ENCODE measurements at regions not wholly inside any gene's neighbourhood (a gene's known extent, or its start where the extent isn't known, plus 50 kb on each side); places are given as distances from the start of the nearest gene placed in this dataset.

DNA sequence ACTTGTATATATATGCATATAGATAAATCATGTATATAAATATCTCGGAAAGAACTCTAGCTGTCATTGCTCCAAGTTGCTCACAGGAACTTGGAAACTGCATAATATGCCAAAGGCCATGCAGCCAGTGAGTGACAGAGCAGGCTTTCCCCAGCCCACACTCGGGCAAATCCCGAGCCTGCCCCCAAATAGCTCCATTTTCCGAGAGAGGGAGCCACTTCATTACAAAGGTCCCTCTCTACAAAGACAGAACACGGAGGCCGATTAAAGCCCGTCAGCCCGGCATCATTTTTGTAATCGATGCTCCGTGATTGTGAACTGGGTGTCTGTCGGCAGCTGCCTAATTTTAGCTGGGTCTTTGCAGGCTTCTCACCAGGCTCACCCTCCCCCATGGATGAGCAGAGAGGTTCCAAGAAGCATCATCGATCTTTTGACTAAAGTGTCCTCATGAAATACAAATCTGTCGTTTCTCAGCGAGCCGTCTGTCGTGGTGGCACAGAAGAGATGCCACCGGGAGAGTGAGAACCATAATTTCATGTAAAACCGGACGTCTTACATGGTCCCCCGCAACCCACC lies 663.9 kb downstream of the PTPRU start:
- no peak overlapping the region for H3K4me3 ChIP-seq (ENCODE audit: low read length)
- no peaks in the 10 kb centered on the region for H3K36me3 ChIP-seq (ENCODE audit: control insufficient read depth, low read length)
- no peaks in the 10 kb centered on the region for H3K9me2 ChIP-seq (replicated peaks; ENCODE audit: control insufficient read depth, low read length)
- H3K27me3 ChIP-seq (ENCODE audit: control insufficient read depth, low read length), result peaks cover 7% of the 10 kb centered on the region
- H3F3A ChIP-seq (ENCODE audit: control insufficient read depth, insufficient read depth), result no peaks in the 10 kb centered on the region
- TF ChIP-seq, protein P1, sequence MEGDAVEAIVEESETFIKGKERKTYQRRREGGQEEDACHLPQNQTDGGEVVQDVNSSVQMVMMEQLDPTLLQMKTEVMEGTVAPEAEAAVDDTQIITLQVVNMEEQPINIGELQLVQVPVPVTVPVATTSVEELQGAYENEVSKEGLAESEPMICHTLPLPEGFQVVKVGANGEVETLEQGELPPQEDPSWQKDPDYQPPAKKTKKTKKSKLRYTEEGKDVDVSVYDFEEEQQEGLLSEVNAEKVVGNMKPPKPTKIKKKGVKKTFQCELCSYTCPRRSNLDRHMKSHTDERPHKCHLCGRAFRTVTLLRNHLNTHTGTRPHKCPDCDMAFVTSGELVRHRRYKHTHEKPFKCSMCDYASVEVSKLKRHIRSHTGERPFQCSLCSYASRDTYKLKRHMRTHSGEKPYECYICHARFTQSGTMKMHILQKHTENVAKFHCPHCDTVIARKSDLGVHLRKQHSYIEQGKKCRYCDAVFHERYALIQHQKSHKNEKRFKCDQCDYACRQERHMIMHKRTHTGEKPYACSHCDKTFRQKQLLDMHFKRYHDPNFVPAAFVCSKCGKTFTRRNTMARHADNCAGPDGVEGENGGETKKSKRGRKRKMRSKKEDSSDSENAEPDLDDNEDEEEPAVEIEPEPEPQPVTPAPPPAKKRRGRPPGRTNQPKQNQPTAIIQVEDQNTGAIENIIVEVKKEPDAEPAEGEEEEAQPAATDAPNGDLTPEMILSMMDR (IDR thresholded peaks at IDR 0.05; ENCODE audit: low read depth, low read length, poor library complexity, severe bottlenecking), result no peak
- TF ChIP-seq EZH2phosphoT487 (IDR thresholded peaks at IDR 0.05; ENCODE audit: borderline replicate concordance, low read length), result no peak
- no peaks in the 10 kb centered on the region for H3K79me2 ChIP-seq (ENCODE audit: control insufficient read depth, low read length)
- no peak overlapping the region for H3K27ac ChIP-seq (ENCODE audit: low read depth, low read length)
- no peaks in the 10 kb centered on the region for H4K20me1 ChIP-seq (ENCODE audit: control insufficient read depth, insufficient read depth, low read depth, low read length)
- no peaks in the 10 kb centered on the region for H3K4me1 ChIP-seq (ENCODE audit: control insufficient read depth, low read length)
- no peak overlapping the region for H3K4me2 ChIP-seq (ENCODE audit: low read length)
- H3K9me3 ChIP-seq (ENCODE audit: control insufficient read depth, insufficient read depth, low read length), result no peaks in the 10 kb centered on the region

DNA sequence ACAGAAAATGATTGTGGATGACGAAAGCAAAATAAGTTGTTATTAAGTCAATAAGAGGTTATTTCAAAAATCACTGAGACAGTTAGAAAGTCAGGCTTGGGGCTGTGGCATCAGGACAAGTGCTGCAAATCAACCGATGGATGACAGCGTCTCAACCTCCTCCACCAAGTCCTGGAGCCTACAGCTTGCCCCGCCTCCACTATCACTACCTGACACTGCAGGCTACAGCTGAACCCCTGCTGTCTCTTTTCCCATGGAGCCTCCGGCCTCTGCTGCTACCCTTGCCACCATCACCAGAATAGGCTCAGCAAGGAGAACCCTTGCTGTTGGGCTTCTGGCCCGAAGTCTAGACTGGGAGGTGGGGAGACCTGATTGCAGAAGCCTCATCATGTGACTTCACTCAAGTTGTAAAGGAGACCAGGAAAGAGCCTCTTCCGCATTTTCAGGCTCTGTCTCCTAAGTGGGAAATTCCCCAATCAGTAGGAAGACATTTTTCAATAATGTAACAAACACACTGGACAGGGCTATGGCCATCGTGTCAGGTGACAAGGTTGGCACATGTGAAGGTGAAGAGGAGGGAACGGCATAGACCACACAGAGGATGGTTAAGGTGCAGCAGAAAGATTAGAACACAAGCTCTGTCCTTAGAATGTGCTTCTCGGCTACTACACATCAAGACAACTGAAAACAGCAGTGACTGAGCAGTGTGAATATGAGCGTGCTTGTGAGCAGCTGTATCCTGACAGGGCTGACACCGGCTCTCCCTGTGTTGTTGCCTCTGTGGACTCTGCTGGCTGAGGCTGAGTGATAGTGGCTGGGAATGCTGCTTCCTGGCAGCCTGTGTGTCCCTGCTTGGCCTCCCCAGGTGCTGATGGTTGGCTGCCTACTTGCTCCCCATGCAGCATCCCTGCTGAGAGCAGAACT lies 660.7 kb downstream of the PTPRU start:
- Histone ChIP-seq H3K9me2 (replicated peaks; ENCODE audit: control insufficient read depth, low read length) (no peaks in the 10 kb centered on the region), H3K4me1 (ENCODE audit: control insufficient read depth, low read length) (no peaks in the 10 kb centered on the region), H3K79me2 (ENCODE audit: control insufficient read depth, low read length) (no peaks in the 10 kb centered on the region), H4K20me1 (ENCODE audit: control insufficient read depth, insufficient read depth, low read depth, low read length) (no peaks in the 10 kb centered on the region), H3K9me3 (ENCODE audit: control insufficient read depth, insufficient read depth, low read length) (no peaks in the 10 kb centered on the region), H3K36me3 (ENCODE audit: control insufficient read depth, low read length) (no peaks in the 10 kb centered on the region), H3K4me2 (ENCODE audit: low read length) (no peak overlapping the region), H3K27me3 (ENCODE audit: control insufficient read depth, low read length) (peaks cover 7% of the 10 kb centered on the region), H3K27ac (ENCODE audit: low read depth, low read length) (no peak overlapping the region), H3F3A (ENCODE audit: control insufficient read depth, insufficient read depth) (no peaks in the 10 kb centered on the region), H3K4me3 (ENCODE audit: low read length) (no peak overlapping the region)
- TF ChIP-seq, protein P1 (IDR thresholded peaks at IDR 0.05; ENCODE audit: low read depth, low read length, poor library complexity, severe bottlenecking), result no peak
- no peak for TF ChIP-seq EZH2phosphoT487 (IDR thresholded peaks at IDR 0.05; ENCODE audit: borderline replicate concordance, low read length)

DNA sequence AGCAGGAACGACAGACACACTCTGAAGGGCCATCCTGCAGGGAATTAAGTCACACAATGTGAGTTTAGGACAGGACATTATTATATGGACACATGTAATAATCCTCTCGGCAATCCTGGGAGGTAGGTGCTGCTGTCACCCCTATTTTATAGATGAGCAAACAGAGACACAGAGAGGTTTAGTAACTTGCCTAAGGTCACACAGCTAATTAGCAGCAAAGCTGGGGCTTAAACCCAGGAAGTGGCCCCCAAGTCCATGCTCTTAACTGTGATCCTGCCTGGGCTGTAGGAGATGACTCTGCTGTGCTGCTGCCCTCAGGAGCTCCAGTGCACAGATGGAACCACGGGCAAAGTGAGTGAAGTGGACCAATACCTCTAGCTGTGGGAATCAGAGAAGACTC lies 660.0 kb downstream of the PTPRU start:
- Histone ChIP-seq H3K27ac (ENCODE audit: low read depth, low read length) (no peak overlapping the region), H3K4me1 (ENCODE audit: control insufficient read depth, low read length) (no peaks in the 10 kb centered on the region), H4K20me1 (ENCODE audit: control insufficient read depth, insufficient read depth, low read depth, low read length) (no peaks in the 10 kb centered on the region), H3F3A (ENCODE audit: control insufficient read depth, insufficient read depth) (no peaks in the 10 kb centered on the region), H3K79me2 (ENCODE audit: control insufficient read depth, low read length) (no peaks in the 10 kb centered on the region), H3K4me2 (ENCODE audit: low read length) (no peak overlapping the region), H3K27me3 (ENCODE audit: control insufficient read depth, low read length) (peaks cover 7% of the 10 kb centered on the region), H3K4me3 (ENCODE audit: low read length) (no peak overlapping the region), H3K9me2 (replicated peaks; ENCODE audit: control insufficient read depth, low read length) (no peaks in the 10 kb centered on the region), H3K9me3 (ENCODE audit: control insufficient read depth, insufficient read depth, low read length) (no peaks in the 10 kb centered on the region), H3K36me3 (ENCODE audit: control insufficient read depth, low read length) (no peaks in the 10 kb centered on the region)
- no peak for TF ChIP-seq EZH2phosphoT487 (IDR thresholded peaks at IDR 0.05; ENCODE audit: borderline replicate concordance, low read length)
- TF ChIP-seq, protein P1 (IDR thresholded peaks at IDR 0.05; ENCODE audit: low read depth, low read length, poor library complexity, severe bottlenecking), result no peak
